Kidney (tissue), 13 donors: ENCODE measurements at regions not wholly inside any gene's neighbourhood (a gene's known extent, or its start where the extent isn't known, plus 50 kb on each side); places are given as distances from the start of the nearest gene placed in this dataset.
A peak's percentile ranks its signal among the peaks of the same experiment; 100 is the strongest.

ENCODE experiments used
- DNase-seq, 5 donors: peaks; one replicate each; pipeline ENCODE4 v3.0.0-alpha.2; 2013 to 2020
- FAIRE-seq: peaks from 2 replicates; lab custom pipeline; 2012; peaks lifted over from hg19 to GRCh38; lab: Jason Lieb, UNC
- H3K27ac ChIP-seq, 2 donors: one replicate each; pipeline ENCODE4 v1.7.0; 2013; ENCODE audit warnings: low read depth in 2 of 2, low read length in 2 of 2, inconsistent platforms in 1 of 2
- H3K27me3 ChIP-seq: one replicate; pipeline ENCODE4 v1.7.1; 2013; ENCODE audit warnings: low read length, inconsistent platforms; ENCODE audit not compliant: control insufficient read depth, insufficient read depth
- H3K36me3 ChIP-seq, 3 donors: one replicate each; pipeline versions ENCODE4 v1.7.0 to v1.7.1; 2013; ENCODE audit warnings: low read length in 3 of 3, control low read depth in 1 of 3, inconsistent platforms in 1 of 3; ENCODE audit not compliant: insufficient read depth in 3 of 3, control insufficient read depth in 2 of 3
- H3K4me1 ChIP-seq, 3 donors: one replicate each; pipeline versions ENCODE4 v1.7.0 to v1.7.1; 2013; ENCODE audit warnings: low read length in 3 of 3, inconsistent platforms in 1 of 3, low read depth in 1 of 3; ENCODE audit not compliant: control insufficient read depth in 2 of 3, insufficient read depth in 2 of 3
- H3K4me3 ChIP-seq, 3 donors: one replicate each; pipeline versions ENCODE4 v1.7.0 to v1.8.1; 2013; ENCODE audit warnings: low read length in 3 of 3, control low read depth in 1 of 3, inconsistent platforms in 1 of 3
- H3K9ac ChIP-seq, 3 donors: one replicate each; pipeline versions ENCODE4 v1.7.0 to v1.7.1; 2013; ENCODE audit warnings: low read length in 3 of 3, control low read depth in 1 of 3, inconsistent platforms in 1 of 3
- H3K9me3 ChIP-seq, 3 donors: one replicate each; pipeline versions ENCODE4 v1.7.0 to v1.7.1; 2013; ENCODE audit warnings: low read length in 3 of 3, control low read depth in 1 of 3, inconsistent platforms in 1 of 3; ENCODE audit not compliant: control insufficient read depth in 2 of 3, insufficient read depth in 1 of 3
- CTCF ChIP-seq: IDR thresholded peaks from 3 replicates; pipeline ENCODE4 v1.5.1; 2012; ENCODE audit warnings: mild to moderate bottlenecking, moderate library complexity, borderline replicate concordance; ENCODE audit not compliant: insufficient read depth; ENCODE audit errors: extremely low read depth
- intact Hi-C: fragments of 100-400 bp; cut with DNase I; formaldehyde crosslinking; loops from one replicate; pipeline ENCODE4 v1.11.1; 2022
- donor health status: control.
- donor health status: control.
- donor health status: control.
- donor health status: control.
- donor health status: control.
- donor health status: DM: yes; HTN: yes; CAD: no.
- donor health status: Normal renal cell carcinoma (clear cell type).

GRCh38 chr6:134784336-134784735 is 165.6 kb downstream of the ALDH8A1 start:
- no peak overlapping the region for H3K9ac ChIP-seq
- no peak for TF ChIP-seq CTCF
- H3K36me3 ChIP-seq = no peaks in the 10 kb centered on the region
- H3K27ac ChIP-seq = no peak overlapping the region
- DNase-seq (no peak), FAIRE-seq (no peak)
- H3K27me3 ChIP-seq = no peaks in the 10 kb centered on the region
- H3K4me3 ChIP-seq = no peak overlapping the region
- H3K4me1 ChIP-seq = no peaks in the 10 kb centered on the region
- H3K9me3 ChIP-seq = no peaks in the 10 kb centered on the region
- intact Hi-C loops = no loop called here

GRCh38 chr6:134778431-134778830 is 171.5 kb downstream of the ALDH8A1 start:
- Histone ChIP-seq H3K27me3 (no peaks in the 10 kb centered on the region), H3K4me3 (no peak overlapping the region), H3K9ac (no peak overlapping the region), H3K4me1 (no peaks in the 10 kb centered on the region), H3K9me3 (peaks cover 0 to 3% (median 0%) of the 10 kb centered on the region in 3 donors), H3K36me3 (no peaks in the 10 kb centered on the region), H3K27ac (no peak overlapping the region)
- no peak for DNase-seq
- intact Hi-C loops = no loop called here
- FAIRE-seq = no peak
- TF ChIP-seq CTCF = no peak

- peak in 2 of 5 donors; percentile 46 to 84 for DNase-seq
- Histone ChIP-seq H3K27ac (no peak overlapping the region), H3K4me1 (no peaks in the 10 kb centered on the region), H3K27me3 (no peaks in the 10 kb centered on the region), H3K9me3 (peaks cover 0 to 3% (median 0%) of the 10 kb centered on the region in 3 donors), H3K9ac (no peak overlapping the region), H3K36me3 (no peaks in the 10 kb centered on the region), H3K4me3 (no peak overlapping the region)
- intact Hi-C loops = no loop called here
- FAIRE-seq = no peak
- no peak for TF ChIP-seq CTCF
Measured at GRCh38 chr6:134774201-134774638, 175.7 kb downstream of the ALDH8A1 start.
